GM08714 (cell line): ENCODE measurements at regions not wholly inside any gene's neighbourhood (a gene's known extent, or its start where the extent isn't known, plus 50 kb on each side); places are given as distances from the start of the nearest gene placed in this dataset.
"Not testable (repeated sequence)": the region's sequence is repeated elsewhere in the genome, so short reads cannot be mapped to it uniquely, and the experiment has no call there.

Experiments
- H3K4me3 ChIP-seq: fragments of 200-500 bp; sonication (Bioruptor generic); 2 replicates; pipeline ENCODE4 v1.5.1; 2014; ENCODE audit warnings: mild to moderate bottlenecking, low read length, inconsistent platforms
- ZNF274 ChIP-seq: IDR thresholded peaks from 2 replicates; pipeline ENCODE4 v1.6.1; 2012; ENCODE audit warnings: mild to moderate bottlenecking, low read depth, low read length

- no peak overlapping the region for H3K4me3 ChIP-seq
- TF ChIP-seq ZNF274 = no peak
These were observed 797.3 kb downstream of the BCL11A start for GRCh38 chr2:59756150-59756549.

- no peak for TF ChIP-seq ZNF274
- no peak overlapping the region for H3K4me3 ChIP-seq
These were observed 799.3 kb downstream of the BCL11A start for GRCh38 chr2:59754011-59754735.

- H3K4me3 ChIP-seq = no peak overlapping the region
- no peak for TF ChIP-seq ZNF274
These were observed 800.9 kb downstream of the BCL11A start for GRCh38 chr2:59752512-59752911.

- TF ChIP-seq ZNF274 = no peak
- H3K4me3 ChIP-seq = no peak overlapping the region
These were observed 801.4 kb downstream of the BCL11A start for GRCh38 chr2:59752071-59752470.

- H3K4me3 ChIP-seq = not testable (repeated sequence)
These were observed 802.2 kb downstream of the BCL11A start for GRCh38 chr2:59751214-59751613.

GRCh38 chr2:59746291-59746690 lies 807.2 kb downstream of the BCL11A start:
- TF ChIP-seq ZNF274 = no peak
- H3K4me3 ChIP-seq = no peak overlapping the region

- no peak overlapping the region for H3K4me3 ChIP-seq
- TF ChIP-seq ZNF274 = no peak
These were observed 808.4 kb downstream of the BCL11A start for GRCh38 chr2:59745085-59745484.

- TF ChIP-seq ZNF274 = no peak
- no peak overlapping the region for H3K4me3 ChIP-seq
These were observed 809.0 kb downstream of the BCL11A start for GRCh38 chr2:59744436-59744835.

- no peak overlapping the region for H3K4me3 ChIP-seq
These were observed 811.6 kb downstream of the BCL11A start for GRCh38 chr2:59741840-59742239.

GRCh38 chr2:59739166-59739565 lies 814.3 kb downstream of the BCL11A start:
- no peak overlapping the region for H3K4me3 ChIP-seq
- TF ChIP-seq ZNF274 = no peak

More at GRCh38 chr2:59741840-59742239, 811.6 kb downstream of the BCL11A start:
- no peak for TF ChIP-seq ZNF274

GRCh38 chr2:59737299-59737698 lies 816.2 kb downstream of the BCL11A start:
- H3K4me3 ChIP-seq = no peak overlapping the region
- TF ChIP-seq ZNF274 = no peak

- no peak overlapping the region for H3K4me3 ChIP-seq
- TF ChIP-seq ZNF274 = no peak
These were observed 818.7 kb downstream of the BCL11A start for GRCh38 chr2:59734743-59735142.

GRCh38 chr2:59733970-59734369 lies 819.5 kb downstream of the BCL11A start:
- H3K4me3 ChIP-seq = no peak overlapping the region
- TF ChIP-seq ZNF274 = no peak

- no peak for TF ChIP-seq ZNF274
- H3K4me3 ChIP-seq = no peak overlapping the region
These were observed 819.9 kb downstream of the BCL11A start for GRCh38 chr2:59733567-59733930.

- no peak overlapping the region for H3K4me3 ChIP-seq
- TF ChIP-seq ZNF274 = no peak
These were observed 820.4 kb downstream of the BCL11A start for GRCh38 chr2:59732871-59733566.
